ENCODE measurements at regions not wholly inside any gene's neighbourhood (a gene's known extent, or its start where the extent isn't known, plus 50 kb on each side); places are given as distances from the start of the nearest gene placed in this dataset.

- H3K36me3 ChIP-seq: no peaks in the 10 kb centered on the region
- H3K4me3 ChIP-seq: no peak overlapping the region
- no peaks in the 10 kb centered on the region for H3K4me1 ChIP-seq
- no peak for TF ChIP-seq CTCF (IDR thresholded peaks at IDR 0.05)
- intact Hi-C loops (cut with DNase I): no loop called here
- no peak overlapping the region for H3K27ac ChIP-seq
- H3K9me3 ChIP-seq: no peaks in the 10 kb centered on the region
- H3K27me3 ChIP-seq: no peaks in the 10 kb centered on the region
- ATAC-seq (no peak), DNase-seq (no peak)
Measured at GRCh38 chr16:81174644-81175324, 63.7 kb upstream of the BCO1 start.

- no peaks in the 10 kb centered on the region for H3K9me3 ChIP-seq
- no peak overlapping the region for H3K27ac ChIP-seq
- TF ChIP-seq CTCF (IDR thresholded peaks at IDR 0.05): no peak
- intact Hi-C loops (cut with DNase I): no loop called here
- no peak overlapping the region for H3K4me3 ChIP-seq
- ATAC-seq (no peak), DNase-seq (no peak)
- no peaks in the 10 kb centered on the region for H3K27me3 ChIP-seq
- no peaks in the 10 kb centered on the region for H3K36me3 ChIP-seq
- no peaks in the 10 kb centered on the region for H3K4me1 ChIP-seq
Measured at GRCh38 chr16:81172769-81173658, 65.5 kb upstream of the BCO1 start.

- ATAC-seq: no peak
- Histone ChIP-seq H3K27me3 (no peaks in the 10 kb centered on the region), H3K36me3 (no peaks in the 10 kb centered on the region), H3K9me3 (no peaks in the 10 kb centered on the region), H3K27ac (no peak overlapping the region), H3K4me1 (no peaks in the 10 kb centered on the region), H3K4me3 (no peak overlapping the region)
- no peak for DNase-seq
- TF ChIP-seq CTCF (IDR thresholded peaks at IDR 0.05): no peak
- intact Hi-C loops (cut with DNase I): no loop called here
Measured at GRCh38 chr16:81170824-81171223, 67.7 kb upstream of the BCO1 start.

GRCh38 chr16:81168406-81168805, 70.1 kb upstream of the BCO1 start:
- Histone ChIP-seq H3K27me3 (no peaks in the 10 kb centered on the region), H3K4me1 (no peaks in the 10 kb centered on the region), H3K36me3 (no peaks in the 10 kb centered on the region), H3K27ac (no peak overlapping the region), H3K9me3 (no peaks in the 10 kb centered on the region), H3K4me3 (no peak overlapping the region)
- intact Hi-C loops (cut with DNase I): no loop called here
- DNase-seq (no peak), ATAC-seq (no peak)
- no peak for TF ChIP-seq CTCF (IDR thresholded peaks at IDR 0.05)

- DNase-seq (no peak), ATAC-seq (no peak)
- H3K9me3 ChIP-seq: no peaks in the 10 kb centered on the region
- H3K4me1 ChIP-seq: no peaks in the 10 kb centered on the region
- no peak for TF ChIP-seq CTCF (IDR thresholded peaks at IDR 0.05)
- no peaks in the 10 kb centered on the region for H3K36me3 ChIP-seq
- H3K27me3 ChIP-seq: no peaks in the 10 kb centered on the region
- H3K27ac ChIP-seq: no peak overlapping the region
- intact Hi-C loops (cut with DNase I): no loop called here
- H3K4me3 ChIP-seq: no peak overlapping the region
Measured at GRCh38 chr16:81167851-81168250, 70.6 kb upstream of the BCO1 start.

Data from upper lobe of right lung (tissue), 1 donor.